Right forelimb (tissue), 1 donor: ENCODE measurements at regions not wholly inside any gene's neighbourhood (a gene's known extent, or its start where the extent isn't known, plus 50 kb on each side); places are given as distances from the start of the nearest gene placed in this dataset.

Experiments used
- DNase-seq: peaks from one replicate; pipeline ENCODE4 v3.0.0-alpha.2; 2018

DNA sequence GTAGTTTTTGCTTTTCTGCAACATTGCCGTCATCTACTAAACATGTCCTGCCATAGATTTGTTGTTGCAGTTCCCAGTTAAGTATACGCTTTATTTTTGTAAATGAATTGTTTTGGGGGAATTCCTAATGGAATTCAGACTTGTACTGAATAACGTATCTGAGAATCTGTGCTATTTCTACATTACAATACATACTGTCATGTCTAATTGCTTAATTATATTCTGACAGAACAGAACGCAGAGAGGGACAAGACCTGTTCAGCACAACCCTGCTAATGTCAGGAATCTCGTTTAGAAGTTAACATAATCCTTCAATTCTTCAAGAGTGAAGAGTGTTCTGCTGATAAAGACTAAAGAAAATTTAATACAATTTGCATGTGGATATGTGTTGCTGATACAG is 861.1 kb upstream of the KLHL1 start:
- no peak for DNase-seq

DNA sequence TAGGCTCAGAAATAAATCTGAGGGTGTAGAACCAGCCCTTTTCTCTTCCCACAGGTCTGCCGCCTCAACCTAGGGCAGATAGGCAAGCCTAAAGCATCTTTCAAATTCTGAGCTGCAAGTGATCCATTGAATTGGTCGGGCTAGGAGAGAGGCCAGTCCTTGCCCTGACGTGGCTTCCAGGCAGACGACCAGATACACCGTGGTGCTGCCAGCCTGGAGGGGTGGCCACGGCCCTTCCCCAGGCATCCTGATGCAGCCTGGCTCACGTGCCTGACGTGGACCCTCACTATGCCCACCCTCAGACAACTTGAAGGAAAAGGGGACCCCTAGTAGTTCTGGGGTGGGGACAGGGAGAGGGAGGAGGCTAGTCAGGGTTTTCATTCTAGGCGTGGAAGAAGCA is 859.3 kb upstream of the KLHL1 start:
- no peak for DNase-seq

DNA sequence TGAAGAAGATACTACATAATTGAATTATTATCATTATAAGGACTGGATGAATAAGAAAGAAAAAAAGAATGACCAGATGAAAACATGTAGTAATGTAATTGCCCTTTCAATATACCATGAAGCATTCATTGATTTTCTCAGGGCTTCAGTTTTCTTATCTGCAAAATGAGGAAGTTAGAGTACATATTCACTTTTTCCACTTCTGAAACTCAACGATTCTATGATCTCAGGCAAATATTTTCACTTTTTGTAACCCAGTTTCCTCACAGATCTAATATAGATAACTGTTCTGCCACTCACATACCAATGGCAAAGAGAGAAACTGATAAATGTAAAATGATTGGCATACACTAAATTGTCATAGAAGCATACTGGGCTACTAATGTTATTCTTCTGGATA is 856.6 kb upstream of the KLHL1 start:
- DNase-seq = no peak

DNA sequence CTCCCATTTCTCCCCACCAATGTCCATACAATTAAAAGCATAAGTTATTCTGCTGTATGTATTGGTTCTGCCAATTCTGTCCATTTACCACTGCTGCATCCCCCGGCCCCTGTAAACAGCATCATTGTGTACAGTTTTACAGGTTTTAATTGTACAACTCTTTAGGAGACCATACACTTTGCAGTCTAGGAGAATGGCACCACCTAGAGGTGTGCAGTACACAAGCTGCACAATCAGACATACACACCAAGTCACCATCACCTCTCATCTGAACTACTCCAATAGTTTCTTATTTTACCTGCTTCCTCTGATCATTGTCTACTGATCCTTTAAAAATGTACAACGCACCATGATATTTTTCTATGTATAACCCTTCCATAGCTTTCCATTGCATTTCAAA is 855.9 kb upstream of the KLHL1 start:
- DNase-seq = no peak

DNA sequence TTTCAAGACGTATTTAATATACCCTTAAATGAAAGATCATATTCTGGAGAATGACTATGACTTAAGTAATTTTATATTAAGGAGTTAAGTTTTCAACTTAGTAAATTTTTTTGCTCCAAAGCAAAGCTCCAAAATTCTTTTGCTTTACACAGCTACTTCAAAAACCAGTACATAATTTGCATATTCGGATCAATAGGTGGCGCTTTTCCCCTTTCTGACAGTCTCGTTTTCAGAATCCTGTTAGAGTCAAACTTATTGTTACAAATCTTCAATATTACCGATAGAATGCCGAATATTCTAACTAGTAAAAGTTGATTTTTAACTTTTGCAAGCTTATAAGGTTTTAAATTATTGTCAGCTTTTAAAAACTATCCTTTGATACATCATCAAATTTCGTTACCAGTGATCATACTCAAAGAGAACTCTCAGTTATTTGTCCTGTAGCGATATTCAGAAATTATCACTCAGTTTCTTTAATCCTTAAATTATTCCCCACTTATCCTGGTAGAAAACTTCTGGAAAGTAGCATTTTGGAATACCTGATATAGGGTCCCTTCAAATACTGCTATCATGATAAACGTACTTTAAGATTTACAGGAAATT is 852.7 kb upstream of the KLHL1 start:
- DNase-seq = no peak

DNA sequence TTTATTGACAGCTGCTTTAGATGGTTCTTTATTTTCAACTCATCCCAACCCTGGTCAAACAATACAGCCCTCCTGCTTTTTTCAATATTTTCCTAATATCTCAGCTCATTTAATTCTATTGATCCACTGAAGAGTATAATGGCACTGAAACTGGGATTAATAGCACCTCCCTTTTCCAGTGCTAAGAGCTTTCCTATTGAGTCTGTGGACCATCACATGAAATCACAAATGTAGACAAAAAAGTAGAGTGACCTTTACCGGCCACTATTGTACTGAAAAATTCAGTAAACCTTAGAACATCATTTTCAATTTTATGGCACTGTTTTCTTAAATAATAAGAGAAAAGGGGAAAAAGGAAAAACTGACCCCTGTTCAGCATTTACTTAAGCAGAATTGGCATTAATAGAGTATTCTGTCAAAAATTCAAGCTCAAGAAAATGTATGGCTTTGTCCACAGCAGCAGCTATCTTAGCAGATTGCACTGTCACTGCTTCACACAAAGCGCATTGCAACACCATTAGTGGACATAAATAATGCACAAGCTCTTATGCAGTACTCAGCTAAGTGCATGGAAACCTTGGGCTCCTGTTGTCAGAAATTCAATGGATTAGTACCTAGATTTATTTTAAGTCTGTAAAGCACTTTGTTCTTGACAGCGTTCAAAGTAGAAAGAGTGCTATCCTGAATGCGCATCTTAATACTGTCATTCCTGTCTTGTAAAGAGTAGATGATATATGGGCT is 851.0 kb upstream of the KLHL1 start:
- no peak for DNase-seq

DNA sequence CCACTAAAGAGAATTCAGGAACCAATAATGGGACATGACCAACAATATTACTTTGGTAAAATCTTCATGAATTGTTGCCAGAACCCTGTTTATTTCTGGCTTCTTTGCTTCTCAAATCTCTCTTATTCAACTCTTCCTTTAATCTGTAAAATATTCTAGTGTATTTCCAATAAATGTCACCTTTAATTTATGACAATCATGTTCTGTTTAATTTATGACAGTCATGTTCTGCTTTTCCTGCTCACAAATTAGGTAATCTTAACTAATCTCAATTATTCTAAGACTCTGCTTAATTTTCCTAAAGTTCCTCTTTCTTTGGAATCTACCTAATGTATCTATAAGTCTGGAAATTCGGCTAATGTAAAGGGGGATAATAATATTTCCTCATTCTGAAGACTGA is 847.6 kb upstream of the KLHL1 start:
- no peak for DNase-seq

DNA sequence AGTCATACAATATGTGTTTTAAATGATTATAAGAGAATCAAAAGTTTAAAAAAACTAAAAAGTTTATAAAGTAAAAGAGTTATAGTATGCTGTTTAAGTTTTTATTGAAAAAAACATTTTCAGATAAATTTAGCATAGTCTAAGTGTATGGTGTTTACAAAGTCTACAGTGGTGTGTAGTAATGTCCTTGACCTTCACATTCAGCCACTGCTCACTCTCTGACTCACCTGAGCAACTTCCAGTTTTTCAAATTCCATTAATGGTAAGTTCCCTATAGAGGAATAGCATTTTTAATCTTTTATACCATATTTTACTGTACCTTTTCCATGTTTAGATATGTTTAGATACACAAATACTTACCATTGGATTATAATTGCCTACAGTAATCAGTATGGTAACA is 842.4 kb upstream of the KLHL1 start:
- DNase-seq = no peak

DNA sequence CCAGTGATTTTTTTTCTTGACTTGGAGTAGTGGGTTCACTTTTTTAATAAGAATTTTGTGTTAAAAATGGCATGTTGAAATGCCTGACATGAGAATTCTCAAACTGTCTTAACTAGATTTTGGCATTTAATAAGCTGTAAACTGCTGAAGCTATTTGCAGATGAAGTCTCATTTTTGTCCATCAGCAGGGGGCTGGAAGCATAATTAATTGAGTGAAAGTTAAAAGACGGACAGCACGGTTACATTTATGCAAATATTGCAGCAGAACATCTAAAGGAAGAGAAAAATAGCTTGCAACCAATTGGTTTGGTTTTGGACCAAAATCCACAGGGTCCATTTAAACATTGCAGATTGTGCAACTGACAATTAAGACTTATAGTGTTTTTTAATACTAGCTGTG is 837.3 kb upstream of the KLHL1 start:
- DNase-seq = no peak

DNA sequence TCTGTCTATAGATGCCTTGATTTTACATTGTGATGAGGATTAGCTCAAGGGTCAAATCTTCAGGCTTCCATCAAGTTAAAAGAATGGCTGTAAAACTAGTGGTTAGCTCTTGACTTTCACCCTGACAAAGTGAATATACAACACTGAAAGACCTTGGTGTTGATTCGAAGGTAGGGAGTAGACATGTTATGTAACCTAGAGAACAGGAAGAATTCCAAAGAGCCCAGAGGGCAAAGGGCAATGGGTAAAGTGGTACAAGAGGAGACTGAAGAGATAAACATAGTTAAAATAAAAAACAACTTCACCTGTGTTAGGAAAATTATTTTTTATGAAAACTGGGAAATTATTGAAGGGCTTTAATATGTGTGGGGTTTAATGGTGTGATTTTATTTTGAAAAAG is 833.2 kb upstream of the KLHL1 start:
- DNase-seq = no peak

DNA sequence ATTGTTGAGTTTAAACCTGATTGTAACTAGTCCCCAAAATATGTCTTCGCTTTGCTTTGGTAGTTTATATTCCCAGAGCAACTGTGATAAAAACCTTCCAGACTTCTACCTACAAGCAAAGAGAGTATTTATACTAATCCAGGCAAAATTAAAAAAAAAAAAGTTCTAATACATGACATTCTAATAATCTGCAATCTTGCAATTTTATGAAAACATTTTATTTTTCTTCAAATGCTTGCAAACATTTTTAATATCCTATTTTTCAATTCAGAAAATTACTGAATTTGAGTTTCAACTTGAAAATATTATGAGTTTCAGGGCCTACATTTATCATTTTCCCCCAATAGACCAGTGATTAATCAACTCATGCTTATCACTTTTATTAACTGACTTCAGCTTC is 830.2 kb upstream of the KLHL1 start:
- no peak for DNase-seq

DNA sequence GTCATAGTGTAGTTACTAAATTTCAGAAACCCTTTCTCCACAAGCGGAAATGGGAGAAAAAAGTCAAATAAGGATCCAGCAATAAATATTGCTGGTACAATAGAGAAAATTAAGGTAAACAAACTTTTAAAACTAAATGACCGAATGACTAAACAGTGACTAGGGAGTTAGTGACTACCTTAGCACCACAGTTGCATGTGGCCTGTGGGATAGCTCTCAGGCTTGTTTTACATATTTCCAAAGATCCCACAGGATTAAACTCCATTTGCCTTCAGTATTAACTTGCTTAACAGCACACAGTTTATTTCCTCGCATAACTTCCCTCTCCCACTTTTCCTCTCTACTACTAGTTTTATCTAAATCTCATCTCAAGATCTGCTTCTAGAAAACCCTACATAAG is 824.3 kb upstream of the KLHL1 start:
- DNase-seq = no peak

DNA sequence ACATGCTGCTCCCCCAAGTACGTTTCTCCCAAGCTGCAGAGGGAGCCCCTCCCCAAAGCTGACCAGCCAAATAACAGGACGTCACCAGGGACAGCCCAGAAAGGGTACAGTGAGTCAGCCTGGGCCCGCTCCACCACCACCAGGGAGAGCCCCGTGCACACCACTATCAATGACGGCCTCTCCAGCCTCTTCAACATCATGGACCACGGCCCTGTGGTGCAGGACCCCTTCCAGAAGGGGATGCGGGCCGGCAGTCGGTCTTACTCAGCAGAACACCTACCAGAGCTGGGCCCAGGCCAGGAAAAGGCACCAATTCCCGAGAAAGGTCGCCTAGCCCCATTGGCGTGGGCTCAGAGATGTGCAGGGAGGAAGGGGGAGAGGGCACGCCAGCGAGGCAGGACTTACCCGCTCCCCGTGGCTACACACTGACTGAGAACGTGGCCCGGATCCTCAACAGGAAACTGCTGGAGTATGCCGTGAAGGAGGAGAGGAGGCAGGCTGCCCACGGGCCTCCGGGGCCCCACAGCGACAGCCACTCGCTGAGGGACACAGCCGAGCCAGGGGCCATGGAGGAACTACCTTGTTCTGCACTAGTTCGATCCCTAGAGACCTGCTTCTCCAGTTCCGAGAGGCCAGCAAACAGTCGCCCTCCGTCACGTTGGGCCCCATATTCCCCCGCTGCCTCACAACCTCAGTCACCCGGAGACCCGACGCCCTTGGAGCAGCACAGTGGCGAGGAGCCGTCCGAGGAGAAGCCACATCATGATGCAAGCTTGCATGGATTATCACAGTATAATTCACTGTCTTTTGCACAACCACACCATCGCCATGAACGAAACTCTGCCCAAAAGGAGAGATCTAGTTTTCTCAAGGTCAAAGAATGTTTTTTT is 815.9 kb upstream of the KLHL1 start:
- DNase-seq = no peak

DNA sequence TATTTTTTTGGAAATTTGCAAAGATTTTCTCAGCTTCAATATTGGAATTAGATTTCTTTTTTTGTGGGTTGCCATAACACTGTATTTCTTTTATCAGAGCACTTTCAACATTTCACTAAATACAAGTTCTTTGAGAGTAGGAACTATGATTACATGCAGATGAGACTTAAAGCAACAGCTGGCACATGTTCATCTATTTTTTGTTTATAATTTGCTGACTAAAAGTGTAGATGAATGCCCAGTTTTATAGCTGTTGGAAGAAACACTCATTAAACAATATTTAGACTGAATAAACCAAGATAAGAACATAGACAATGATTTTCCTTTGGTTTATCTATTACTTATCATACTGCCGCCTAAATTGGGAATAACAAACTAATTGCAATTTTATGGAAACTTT is 803.0 kb upstream of the KLHL1 start:
- no peak for DNase-seq

DNA sequence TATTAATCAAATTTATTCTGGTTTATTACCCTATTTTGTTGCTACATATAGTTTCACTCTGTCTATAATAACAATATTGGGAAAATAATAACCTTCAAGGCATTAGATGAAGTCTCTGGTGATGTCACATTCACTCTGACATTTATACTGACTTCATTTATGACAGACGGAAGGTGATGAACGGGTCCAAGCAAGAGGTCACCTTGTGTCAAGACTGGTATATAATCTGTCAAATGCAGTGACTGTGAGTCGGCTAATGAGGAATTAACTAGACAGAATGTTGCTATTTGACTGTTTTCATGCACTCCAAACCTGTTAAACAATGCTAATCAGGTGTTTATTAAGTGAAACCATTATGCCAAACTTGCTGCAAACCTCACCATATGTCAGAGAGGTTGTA is 800.5 kb upstream of the KLHL1 start:
- DNase-seq = no peak

DNA sequence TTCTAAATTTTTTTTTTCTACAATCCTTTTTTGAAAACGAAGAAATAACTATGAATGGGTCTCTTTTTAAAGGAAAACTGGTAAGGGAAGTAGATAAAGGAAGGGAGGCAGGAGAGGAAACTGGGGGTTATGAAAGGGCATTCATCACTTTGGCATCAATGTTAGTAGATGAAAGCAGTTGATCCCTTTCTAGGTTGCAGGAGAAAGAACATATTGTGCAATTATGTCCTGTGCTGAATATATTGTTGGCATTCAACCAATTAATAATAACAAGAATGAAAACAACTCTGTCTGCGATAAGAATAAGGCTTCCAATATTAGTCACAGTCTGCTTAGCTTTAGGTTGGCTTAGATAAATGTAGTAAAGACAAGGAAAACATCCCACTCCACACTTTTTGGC is 796.8 kb upstream of the KLHL1 start:
- DNase-seq = no peak

DNA sequence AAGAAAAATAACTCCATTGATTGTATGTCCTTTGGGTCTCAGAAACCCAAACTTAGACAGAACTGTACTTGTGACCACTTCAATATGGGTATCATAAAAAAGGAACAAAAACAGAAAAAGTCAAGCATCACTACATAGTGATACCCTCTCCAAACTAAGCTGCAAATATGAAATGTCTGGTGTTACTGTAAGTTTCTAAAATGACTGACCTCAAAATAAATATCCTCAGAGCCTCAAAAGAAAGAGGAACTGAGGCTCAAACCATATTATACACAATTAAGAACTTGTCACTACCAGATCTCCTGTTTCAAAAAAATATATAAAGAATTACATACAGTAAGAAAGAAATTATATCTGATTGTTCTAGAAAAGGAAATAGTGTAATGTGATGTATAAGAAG is 787.9 kb upstream of the KLHL1 start:
- no peak for DNase-seq

DNA sequence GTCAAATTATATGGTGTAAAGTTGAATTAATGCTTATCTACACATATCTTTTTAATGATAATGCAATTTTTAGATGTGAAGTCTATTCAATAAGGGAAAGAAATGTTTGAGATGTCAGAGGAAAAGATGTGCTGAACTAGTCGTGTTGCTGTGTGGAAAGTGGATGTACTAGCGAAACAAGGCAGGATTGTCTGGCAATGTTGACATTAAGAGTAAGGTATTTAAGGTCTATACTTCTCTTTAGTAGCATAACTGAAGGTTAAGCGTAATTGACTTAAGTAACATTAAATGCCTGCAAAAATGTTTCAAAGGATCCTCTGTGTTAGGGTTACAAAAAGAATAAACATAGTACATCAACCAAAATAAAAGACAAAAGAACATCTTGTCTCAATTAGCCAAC is 787.3 kb upstream of the KLHL1 start:
- no peak for DNase-seq

DNA sequence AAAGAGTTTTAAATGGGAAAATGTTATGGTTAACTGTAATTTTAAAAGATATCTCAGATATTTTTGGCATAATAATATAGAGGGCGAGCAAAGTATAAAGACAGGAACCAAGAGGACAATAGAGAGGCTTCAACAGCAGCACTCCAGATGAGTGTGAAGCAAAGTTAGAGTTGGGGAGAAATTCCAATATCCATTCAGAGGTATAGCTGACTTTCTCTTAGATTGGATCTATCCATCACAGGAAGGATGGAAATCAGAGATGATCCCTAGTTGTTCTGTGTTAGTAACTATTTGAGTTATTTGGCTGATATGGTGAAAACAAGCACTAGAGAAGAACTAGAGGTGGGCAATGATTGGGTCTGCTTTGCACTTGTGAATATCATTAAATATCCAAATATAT is 786.0 kb upstream of the KLHL1 start:
- no peak for DNase-seq

DNA sequence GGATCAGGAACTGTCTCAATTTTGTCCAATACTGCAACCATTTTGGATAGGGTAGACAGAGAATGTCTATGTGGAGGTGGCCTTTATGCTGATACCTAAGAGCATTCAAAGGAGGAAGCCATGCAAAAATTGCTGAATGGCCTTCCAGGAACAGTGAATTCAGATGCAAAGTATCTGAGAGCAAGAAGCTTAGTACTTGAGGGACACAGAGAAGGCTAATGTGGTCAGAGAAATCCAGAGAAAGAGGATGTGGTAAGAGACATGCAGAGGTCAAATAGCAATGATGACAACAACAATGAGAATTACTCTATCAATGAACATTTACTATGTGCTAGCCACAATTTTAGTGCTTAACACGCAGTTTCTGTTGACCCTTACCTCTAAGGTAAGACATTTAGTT is 785.6 kb upstream of the KLHL1 start:
- no peak for DNase-seq

DNA sequence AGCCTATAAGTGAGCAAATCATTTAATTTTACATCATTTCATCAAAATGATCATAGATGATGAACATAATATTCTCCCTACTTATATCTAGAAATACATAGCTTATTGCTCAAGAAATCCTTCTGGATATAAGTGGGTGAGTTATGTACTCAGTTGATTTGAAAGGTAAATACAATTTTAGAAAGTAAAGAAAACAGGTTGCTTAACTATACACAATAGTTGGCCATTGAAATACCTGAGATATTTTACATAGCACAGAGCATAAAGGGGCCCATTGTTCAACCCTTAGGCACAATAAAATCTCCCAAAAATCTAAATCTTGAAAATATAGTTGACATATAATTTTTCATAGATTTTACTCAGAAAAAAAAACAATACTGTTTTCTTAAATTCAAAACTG is 782.0 kb upstream of the KLHL1 start:
- no peak for DNase-seq

DNA sequence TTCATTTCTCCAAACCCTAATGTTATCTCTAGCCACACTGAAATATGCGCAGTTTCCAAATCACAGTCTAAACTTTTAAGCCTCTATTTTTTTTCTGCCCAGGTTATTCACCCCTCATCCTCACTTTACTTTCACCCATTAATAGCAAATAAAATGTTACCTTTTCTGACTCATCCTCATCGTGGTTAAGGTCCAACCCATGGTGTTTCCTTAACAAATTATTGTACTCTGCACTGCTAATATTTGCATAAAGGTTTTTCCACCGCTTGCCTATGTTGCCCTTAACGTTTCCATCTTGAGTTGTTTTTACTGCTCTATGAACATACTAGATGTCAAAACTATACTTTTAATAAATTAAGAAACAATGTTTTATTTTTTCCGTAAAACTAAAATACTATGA is 780.9 kb upstream of the KLHL1 start:
- DNase-seq = no peak

DNA sequence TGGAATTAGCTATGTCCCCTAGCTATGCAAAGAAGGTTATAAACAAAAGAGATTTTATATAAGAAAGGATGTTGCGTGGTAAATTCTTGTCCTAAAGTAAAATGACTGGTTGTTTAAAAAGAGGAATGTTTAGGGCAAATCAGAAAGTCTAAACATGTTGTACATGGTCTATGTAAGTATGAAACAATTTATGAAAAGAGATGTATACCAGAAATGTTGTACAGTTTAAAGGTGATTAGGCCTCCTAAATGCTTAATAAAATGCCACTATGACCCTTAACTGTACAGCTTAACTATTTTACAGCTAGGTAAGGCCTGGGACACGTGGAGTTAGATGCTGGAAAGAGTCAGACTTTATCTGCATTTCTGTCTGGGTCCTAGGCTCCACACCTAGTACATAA is 775.9 kb upstream of the KLHL1 start:
- no peak for DNase-seq

DNA sequence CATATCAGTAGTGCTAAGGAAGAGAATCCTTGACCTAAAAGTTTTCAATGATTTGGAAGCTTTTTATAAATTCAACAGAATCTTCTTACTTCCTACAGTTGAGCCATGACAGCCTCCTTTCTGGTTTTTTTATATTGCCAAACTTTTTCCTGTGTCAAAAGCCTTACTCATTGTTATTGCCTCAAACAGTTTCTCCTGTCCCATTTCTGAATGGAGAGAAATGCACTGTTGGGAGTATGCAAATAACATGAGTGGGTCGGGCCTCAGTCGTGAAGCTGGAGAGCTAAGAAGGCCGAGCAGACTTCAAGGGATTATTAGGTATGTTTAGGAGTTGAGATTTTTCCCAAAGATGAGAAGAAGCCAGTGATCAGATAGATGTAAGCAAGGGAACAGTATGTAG is 766.4 kb upstream of the KLHL1 start:
- DNase-seq = no peak
